ENCODE measurements at regions not wholly inside any gene's neighbourhood (a gene's known extent, or its start where the extent isn't known, plus 50 kb on each side); places are given as distances from the start of the nearest gene placed in this dataset.
"Not testable (repeated sequence)": the region's sequence is repeated elsewhere in the genome, so short reads cannot be mapped to it uniquely, and the experiment has no call there.

DNA sequence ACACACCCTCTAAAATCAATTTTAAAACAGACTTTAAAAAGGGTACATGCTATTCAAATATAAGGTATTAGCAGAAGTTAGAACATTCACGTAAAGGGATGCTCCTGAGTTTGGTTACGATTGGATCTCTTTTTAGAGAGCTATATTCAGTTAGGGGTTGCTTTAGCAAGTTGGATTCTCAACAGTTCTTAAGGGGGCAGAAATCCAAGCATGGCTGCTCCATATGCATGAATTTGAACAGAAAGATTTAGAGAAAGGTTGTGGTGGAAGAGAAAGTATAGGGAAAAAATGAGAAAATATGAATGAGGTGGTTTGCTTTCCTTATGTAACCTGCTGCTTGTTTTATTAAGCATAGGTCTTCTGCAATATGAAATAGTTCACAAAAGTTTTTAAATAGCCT is 855.1 kb downstream of the SORCS1 start:
- DNase-seq (ENCODE audit: insufficient read length, low spot score) = no peak
- no peak for FAIRE-seq

DNA sequence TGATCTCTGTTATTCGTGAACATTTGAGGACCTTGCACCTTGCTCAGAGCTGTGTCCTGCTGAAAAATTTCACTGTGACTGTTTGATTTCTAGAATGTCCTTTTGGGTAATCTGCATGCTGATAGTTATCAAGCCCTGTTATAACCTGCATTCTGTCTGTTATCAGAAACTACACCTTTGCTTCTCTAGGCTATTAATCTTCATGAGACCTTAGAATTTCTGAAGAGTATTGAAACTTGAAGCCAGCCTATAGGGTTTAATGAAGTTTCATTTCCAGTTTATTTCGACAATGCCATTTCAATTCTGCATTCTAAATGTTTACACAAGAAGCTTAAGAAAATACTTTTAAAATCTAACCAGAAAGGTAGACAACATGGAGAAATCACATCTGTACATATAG is 856.2 kb downstream of the SORCS1 start:
- FAIRE-seq = no peak
- DNase-seq (ENCODE audit: insufficient read length, low spot score) = no peak

DNA sequence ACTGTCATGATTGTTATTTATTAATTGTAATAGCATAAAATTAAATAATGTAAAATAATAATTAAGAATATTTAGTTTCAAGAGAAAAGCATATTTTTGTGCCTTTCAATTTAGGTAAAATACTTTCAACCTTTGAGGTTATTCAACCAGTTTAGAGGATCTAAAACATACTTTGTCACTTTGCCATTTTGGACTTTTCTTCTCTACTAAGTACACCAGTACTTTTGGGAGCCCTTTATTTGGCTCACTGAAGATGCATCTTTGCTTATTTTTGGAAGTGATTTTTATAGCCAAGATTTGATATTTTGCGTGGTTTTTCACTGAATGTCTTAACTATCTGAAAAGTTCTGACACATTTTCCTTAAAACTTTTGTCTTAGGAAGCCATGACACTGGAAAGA is 860.5 kb downstream of the SORCS1 start:
- FAIRE-seq = no peak
- DNase-seq (ENCODE audit: insufficient read length, low spot score) = no peak

DNA sequence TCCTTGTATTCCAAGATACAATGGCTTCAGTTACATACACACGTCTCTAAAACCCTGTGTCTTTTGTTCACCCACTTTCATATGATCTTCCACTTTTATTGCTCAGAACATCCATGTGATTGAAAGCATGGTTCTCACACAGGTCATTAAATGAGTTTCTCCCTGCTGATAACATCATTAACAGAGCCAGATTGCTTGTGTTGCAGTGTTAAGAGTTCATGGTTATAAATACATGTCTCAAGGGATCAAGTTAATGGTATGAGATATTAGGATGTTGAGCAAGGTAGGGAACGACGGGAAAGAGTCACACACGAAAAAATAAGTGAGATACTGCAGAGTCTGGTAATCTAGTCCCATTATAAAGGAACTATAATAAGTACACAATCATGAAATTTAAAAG is 861.5 kb downstream of the SORCS1 start:
- DNase-seq (ENCODE audit: insufficient read length, low spot score) (no peak), FAIRE-seq (no peak)

DNA sequence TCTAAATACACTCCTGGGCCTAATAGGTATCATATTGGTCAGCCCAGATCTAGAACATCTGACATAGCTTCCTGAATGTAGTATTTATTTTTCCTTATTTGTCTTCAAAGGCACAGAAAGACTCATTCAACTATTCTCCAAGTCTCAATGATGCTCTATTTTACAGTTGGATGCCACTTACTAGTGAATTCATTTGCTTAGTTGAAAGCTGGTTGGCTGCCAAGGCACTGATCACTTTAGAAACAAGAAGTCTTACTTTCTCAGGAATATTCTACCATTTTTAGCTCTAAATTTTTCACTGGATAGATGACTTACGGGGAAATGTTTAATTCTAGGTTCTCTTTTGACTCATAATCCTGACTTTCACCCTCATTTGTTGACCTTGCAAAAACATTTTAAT is 863.4 kb downstream of the SORCS1 start:
- FAIRE-seq (no peak), DNase-seq (ENCODE audit: insufficient read length, low spot score) (no peak)

DNA sequence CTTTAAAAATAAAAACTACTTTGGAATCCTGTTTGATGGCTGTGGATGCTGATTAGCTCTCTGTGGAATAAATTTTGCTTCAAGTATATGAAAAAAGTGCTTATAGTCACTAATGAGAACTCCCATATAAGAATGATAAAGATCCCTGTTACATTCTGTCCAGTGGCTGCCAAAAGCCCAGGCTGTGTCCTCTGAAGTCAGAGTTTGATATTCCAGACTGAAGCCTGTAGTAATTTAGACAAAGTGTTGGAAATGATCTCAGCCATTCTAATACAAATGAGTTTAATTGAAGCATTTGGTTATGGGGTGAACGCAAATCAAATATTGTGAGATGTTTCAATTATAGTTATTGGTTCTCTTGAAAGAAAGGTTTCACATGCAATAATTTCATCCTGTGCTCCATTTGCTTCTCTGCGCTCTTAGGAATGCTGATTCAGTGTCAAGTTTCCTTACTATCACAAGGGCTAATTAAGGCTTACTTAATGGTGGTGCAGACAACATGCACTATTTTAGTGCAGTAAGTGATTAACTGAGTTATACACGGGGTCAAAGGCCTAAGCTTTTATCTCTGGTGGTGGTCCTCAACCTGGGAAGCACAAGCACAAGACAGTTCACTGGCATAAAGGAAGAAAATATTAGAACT is 867.6 kb downstream of the SORCS1 start:
- FAIRE-seq = no peak
- no peak for DNase-seq (ENCODE audit: insufficient read length, low spot score)

DNA sequence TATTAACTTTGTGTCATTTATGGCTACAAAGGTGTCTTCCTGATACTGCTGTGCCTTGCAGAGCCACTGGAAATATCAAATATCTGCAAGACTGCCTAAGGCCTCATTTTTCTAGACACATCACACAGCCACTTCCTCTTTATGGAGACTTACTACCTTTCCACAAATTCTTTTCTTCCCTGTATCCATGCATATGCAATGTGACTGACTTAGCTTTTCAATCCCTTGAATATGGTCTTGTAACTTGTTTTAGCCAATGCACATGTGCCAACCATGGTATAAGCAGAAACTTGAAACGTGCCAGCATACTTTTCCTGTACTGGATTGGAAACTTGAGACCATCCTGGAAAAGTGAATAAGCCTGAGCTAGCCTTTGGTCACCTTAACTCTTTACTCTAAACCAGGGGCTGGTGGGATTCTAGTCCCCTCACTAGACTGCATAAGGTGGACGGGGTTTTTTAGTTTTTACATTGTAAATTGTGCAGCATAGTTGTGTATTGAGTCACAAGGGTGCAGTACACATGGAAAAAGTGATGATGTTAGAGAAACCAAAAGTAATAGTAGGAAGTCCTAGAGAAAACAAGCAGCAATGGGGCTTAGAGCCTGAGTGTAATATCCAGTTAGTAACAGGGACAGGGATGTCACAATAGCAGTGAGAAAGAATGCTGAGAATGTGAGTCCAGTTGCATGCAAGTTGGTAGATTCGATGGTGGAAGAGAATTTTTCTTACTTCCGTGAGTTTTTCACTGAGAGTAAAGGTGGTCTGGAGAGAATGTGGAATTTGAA is 879.5 kb downstream of the SORCS1 start:
- no peak for DNase-seq (ENCODE audit: insufficient read length, low spot score)
- no peak for FAIRE-seq

DNA sequence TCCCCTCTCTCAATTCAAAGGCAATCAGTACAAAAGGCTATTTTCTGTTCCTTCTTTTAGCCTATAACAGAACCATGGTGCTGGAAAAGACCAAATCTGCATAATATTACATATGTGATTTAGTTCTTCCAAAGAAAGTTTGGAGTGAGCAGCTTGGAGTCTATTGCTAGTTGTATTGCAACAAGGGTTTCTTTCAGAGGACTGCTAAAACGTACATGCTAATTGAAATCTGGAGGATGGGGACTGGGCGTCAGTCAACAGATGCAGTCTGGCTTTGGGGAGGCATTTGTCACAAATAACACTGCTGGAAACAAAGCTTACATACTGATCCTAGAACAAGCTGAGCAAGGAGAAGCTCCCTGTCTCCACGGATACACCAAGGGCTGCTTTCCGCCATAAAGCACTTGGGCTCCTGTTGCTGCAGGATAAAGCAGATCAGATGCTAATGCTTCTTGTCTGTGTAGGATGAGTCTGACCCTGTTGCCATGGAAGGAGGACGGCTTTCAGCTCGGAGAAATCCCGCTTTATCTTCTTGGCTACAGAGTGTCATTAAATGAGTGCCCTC is 883.5 kb downstream of the SORCS1 start:
- FAIRE-seq = no peak
- DNase-seq (ENCODE audit: insufficient read length, low spot score) = no peak

DNA sequence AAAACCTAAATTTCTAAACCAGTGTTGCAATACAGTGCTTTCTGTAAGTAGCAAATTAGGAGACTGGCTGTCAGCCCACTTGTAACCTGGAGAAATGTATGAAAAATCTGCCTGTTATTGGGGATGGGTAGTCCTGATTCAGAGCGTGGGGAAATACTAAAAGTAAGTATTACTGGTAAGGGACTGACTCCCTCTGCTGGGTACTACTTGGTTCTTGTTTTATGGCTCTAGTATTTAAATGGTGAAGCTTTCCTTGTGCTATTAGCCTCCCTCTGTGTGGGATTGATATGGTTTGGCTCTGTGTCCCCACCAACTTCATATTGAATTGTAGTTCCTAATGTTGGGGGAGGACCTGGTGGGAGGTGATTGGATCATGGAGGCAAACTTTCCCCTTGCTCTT is 886.1 kb downstream of the SORCS1 start:
- DNase-seq (ENCODE audit: insufficient read length, low spot score) = no peak
- no peak for FAIRE-seq

DNA sequence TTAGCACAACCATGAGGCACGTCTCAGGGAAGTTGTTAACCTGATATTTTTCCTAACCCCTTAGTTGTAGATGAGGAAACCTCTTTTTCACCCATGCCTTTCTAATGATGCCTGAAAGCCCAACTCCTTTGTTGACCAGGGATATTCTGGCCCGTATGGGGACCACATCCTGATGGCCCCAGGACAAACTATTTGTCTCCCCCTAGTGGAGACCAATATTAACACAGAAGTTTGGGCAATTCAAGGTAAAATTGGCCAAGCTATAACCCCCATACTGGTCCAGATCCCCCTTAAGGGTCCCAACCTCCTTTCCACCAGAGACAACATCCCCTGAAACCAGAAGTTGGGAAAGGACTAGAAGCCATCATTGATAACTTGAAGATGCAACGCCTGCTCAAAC is 893.3 kb downstream of the SORCS1 start:
- FAIRE-seq = no peak
- no peak for DNase-seq (ENCODE audit: insufficient read length, low spot score)

DNA sequence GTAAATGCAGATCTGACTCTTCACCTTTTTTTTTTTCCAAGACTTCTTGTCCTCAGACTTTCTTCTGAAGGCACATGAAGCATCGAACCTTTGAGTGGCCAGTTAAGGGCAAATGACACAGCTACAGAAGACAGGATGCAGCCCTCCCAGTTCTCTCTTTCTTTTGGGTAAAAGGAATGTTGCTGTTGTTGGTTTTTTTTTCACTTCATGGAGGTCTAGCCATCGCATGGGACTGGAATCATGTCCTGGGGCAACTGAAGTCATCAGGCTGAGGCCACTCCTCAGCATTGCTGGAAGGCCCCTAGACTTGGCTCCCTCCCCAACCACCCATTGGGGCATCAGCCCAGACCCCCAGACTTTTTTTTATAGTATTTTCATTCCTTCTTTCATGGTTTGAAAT is 896.5 kb downstream of the SORCS1 start:
- FAIRE-seq = no peak
- no peak for DNase-seq (ENCODE audit: insufficient read length, low spot score)

DNA sequence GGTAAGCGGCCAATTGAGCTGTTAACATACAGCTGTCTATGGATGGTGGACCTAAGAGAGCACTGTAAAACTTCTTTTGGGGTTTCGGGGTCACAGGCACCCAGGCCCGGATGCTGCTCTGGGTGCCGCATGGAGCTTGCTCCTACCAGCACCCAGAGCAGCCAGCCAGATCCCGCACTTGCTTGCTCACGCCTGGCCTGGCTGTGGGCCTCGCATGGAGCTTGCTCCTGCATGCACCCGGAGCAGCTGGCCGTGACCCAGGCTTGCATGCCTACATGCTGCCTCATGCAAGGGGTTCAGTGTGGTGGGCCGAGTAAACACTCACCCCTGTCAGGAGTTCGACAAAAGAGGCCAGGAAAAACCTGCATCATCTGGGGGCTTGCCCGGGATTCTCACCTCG is 896.9 kb downstream of the SORCS1 start:
- FAIRE-seq (no peak), DNase-seq (ENCODE audit: insufficient read length, low spot score) (no peak)

DNA sequence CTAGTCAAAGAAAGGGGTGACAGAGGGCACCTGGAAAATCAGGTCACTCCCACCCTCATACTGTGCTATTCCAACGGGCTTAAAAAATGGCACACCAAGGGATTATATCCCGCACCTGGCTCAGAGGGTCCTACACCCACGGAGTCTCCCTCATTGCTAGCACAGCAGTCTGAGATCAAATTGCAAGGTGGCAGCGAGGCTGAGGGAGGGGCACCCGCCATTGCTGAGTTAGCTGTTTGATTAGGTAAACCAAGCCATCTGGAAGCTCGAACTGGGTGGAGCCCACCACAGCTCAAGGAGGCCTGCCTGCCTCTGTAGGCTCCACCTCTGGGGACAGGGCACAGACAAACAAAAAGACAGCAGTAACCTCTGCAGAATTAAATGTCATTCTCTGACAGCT is 907.1 kb downstream of the SORCS1 start:
- not testable (repeated sequence) for DNase-seq (ENCODE audit: insufficient read length, low spot score); FAIRE-seq

DNA sequence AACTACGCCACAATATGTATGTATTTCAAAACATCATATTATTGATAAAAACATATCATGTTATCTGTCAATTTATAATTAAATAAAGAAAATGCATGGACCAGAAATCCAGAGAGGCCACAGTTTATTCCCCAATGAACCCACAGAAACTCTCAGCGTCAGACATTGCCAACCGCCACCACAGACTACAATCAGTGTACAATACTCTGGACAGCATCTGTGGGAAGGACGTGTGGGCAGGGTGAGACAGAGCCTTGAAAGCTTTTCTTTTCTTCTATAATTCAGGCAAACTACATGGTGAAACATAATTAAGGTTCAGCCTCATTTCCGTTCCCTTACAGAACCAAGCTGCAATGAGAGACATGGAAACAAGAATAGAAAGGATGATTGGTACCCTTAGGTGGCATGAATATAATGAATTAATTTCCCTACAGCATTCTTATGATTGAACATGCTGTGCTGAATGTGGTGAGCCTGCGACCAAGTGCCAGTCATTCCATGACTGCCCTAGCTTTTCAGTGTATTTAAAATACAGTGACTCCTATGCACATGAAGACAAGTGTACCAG is 909.3 kb downstream of the SORCS1 start:
- FAIRE-seq (no peak), DNase-seq (ENCODE audit: insufficient read length, low spot score) (no peak)

DNA sequence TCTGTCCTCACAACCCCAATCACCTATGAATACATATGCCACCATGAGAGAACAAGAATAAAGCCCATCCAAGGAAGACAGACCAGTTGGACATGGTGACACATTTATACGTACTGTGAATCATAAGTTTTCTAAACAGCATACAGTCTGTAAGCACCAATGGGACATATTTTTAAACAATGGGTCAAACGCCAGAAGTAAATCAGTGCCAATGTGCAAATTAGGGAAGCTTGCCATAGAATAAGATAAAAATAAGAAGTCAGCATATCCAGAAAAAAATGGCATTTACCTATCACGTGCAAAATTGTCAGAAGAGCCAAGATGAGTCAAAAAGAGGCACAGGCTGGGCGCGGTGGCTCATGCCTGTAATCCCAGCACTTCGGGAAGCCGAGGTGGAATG is 910.4 kb downstream of the SORCS1 start:
- no peak for DNase-seq (ENCODE audit: insufficient read length, low spot score)
- no peak for FAIRE-seq

DNA sequence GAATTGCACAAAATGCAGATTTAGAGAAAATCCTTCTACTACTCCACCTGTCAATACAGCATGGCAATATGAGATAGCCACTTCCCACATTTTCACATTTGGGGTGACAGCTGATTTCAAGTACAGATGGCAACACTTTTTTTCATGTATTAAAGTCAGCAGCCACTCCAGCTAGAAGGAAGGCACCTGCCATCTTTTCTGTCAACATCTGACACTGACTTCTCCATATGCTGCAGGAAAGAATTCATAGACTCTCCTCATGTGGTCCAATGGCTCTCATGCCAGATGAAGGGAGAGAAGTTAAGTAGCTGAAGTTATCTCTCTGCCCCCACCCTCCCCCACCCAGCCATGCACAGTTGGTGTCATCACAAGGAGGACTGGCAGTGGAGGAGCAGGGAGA is 912.0 kb downstream of the SORCS1 start:
- DNase-seq (ENCODE audit: insufficient read length, low spot score) (no peak), FAIRE-seq (no peak)

DNA sequence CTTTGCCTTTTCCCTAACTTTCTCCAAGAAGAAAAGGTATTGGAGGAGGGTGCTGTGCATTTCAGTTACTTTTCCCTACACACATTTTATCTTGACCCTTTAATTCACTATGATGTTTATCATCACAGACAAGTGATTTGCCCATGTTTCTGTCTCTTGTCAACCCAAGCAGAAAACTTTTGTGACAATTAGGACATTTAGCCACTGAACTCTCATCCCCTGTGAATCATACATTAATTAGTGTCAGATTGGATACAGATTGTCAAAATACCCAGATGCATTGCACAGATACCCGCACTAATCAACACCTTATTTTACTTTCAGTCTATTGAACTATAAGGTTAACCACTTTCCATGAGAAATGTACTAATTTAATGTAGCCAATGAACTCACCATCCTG is 912.9 kb downstream of the SORCS1 start:
- FAIRE-seq = no peak
- DNase-seq (ENCODE audit: insufficient read length, low spot score) = no peak

DNA sequence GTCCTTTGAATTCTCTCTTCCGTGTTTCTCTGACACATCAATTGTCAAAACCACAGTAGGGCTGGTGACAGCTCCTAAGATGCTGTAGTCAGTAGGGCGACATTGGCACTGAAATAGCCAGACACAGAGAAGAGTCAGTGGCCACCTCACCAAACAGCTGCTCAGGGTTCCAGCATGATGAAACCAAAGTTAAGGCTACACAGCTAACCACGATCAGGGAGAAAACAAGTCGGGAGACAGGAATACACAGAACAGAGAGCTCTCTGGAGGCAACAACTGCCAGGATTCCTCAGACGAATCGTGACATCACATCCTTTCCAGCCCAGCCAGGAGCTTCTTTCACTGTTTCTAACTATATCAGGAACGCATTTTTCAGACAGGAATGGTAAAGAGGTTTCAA is 922.2 kb downstream of the SORCS1 start:
- FAIRE-seq = no peak
- DNase-seq (ENCODE audit: insufficient read length, low spot score) = no peak

DNA sequence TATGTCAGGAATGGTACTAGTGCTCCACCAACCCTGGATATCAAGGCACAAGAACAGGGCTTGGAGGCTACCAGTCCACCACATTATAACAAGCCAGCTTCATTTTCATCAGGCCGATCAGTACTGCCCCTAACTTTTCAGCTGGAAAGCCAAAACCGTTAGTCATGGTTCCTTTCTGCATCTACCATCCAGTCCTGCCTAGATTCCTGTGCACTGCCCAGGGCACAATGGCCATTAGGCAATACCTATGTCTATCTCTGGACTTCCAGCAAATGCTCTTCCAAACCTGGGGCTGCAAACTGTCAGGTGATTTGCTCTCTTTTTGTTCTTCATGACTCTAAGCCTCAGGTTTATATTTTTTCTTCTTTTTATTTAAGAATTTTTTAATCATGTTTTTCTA is 937.7 kb downstream of the SORCS1 start:
- FAIRE-seq = no peak
- no peak for DNase-seq (ENCODE audit: insufficient read length, low spot score)

DNA sequence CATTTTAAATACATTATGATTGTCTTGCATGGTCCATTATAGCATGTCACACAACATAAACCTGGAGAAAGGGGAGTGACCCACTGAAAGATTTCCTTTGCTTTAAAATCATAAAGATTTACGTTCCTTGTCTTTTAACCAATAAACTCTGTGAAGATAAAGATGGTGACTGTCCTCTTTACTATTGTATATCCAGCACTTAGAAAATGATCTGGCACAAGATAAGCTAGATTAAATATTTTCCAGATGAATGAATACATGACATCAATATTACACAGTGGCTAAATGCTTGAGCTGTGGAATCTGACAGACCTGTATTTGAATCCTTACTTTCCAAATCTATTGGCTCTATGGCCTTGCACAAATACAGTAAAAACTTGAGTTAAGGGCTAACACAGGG is 938.4 kb downstream of the SORCS1 start:
- FAIRE-seq (no peak), DNase-seq (ENCODE audit: insufficient read length, low spot score) (no peak)

DNA sequence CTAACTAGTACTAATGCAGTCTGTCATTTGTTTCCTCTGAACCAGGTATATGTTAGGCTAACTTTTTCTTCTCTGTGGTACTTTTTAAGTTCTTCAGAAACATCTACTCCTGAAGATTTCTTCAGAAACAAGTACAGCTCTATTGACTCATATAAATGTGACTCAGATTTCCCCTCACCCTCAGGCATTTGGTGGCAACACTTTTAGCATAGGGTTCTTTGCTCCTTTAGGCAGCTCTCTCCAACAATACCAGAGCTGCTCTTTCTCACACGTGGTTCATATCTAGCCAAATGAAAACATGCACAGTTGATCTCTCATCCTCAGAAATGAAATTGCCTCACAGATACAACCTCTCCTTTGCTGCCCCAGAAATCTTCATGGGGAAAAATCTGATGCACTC is 939.8 kb downstream of the SORCS1 start:
- FAIRE-seq (no peak), DNase-seq (ENCODE audit: insufficient read length, low spot score) (no peak)

DNA sequence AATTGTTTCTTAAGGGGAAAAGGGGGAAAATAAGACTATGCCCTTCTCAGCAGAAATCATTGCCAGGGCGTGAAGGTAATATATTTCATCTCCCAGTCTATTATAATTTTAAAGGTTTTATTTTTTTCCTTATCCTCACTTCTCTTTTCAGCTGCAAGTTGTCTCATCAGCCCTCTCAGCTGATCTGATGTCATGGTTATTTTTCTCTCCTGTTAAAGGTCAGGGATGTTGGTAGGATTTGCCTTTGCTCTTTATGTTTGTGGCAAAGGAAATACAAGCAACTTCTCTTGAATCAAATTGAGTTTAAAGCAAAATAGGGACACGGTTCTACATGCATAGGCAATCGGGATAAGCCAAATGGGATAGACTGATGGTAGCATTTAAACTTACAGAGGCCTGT is 946.9 kb downstream of the SORCS1 start:
- FAIRE-seq (no peak), DNase-seq (ENCODE audit: insufficient read length, low spot score) (no peak)
